Endothelial cell of umbilical vein (primary cell): ENCODE measurements at regions not wholly inside any gene's neighbourhood (a gene's known extent, or its start where the extent isn't known, plus 50 kb on each side); places are given as distances from the start of the nearest gene placed in this dataset.

ENCODE experiments used
- BruUV-seq: library from RNA; stranded (reverse); fragments of 400-500 nt; replicated peaks from 2 replicates; lab custom pipeline; 2021; lab: Mats Ljungman, UMichigan
- CTCF ChIA-PET: fragments of 300-600, 350-600 bp; sonication (Branson Sonifier 250); formaldehyde crosslinking; loops from one replicate; lab custom pipeline; 2021; ENCODE audit warnings: antibody characterized with exemption, inconsistent platforms; lab: Charles Lee
- POLR2A ChIA-PET: fragments of 300-600, 350-600 bp; sonication (Branson Sonifier 250); formaldehyde crosslinking; loops from one replicate; lab custom pipeline; 2021; ENCODE audit warnings: antibody characterized with exemption, inconsistent platforms; lab: Charles Lee
- DNase-seq: peaks from one replicate; pipeline ENCODE4 v3.0.0-alpha.2; 2011; ENCODE audit warnings: low read depth, low spot score
- FAIRE-seq: peaks from 2 replicates; lab custom pipeline; 2011; peaks lifted over from hg19 to GRCh38; lab: Jason Lieb, UNC
- H2AFZ ChIP-seq: 2 replicates; pipeline ENCODE4 v1.6.0; 2012; ENCODE audit warnings: low read depth, low read length, control low read depth, inconsistent platforms
- H3K27ac ChIP-seq: 2 replicates; pipeline ENCODE4 v1.5.1; 2011; ENCODE audit warnings: low read depth, mild to moderate bottlenecking, control low read depth, low read length, moderate library complexity; ENCODE audit not compliant: insufficient read depth
- H3K27me3 ChIP-seq, 2 experiments: 2 replicates each; pipeline versions ENCODE4 v1.6.0 to v1.6.1; 2011; ENCODE audit warnings: low read length in 2 of 2, mixed read lengths in 1 of 2; ENCODE audit not compliant: control insufficient read depth in 2 of 2, insufficient read depth in 2 of 2
- H3K36me3 ChIP-seq, 2 experiments: 2 replicates in 1 of 2; 3 replicates in 1 of 2; pipeline ENCODE4 v1.5.1; 2011; ENCODE audit warnings: low read length in 2 of 2, mild to moderate bottlenecking in 1 of 2, moderate library complexity in 1 of 2; ENCODE audit not compliant: control insufficient read depth in 2 of 2, insufficient read depth in 2 of 2; ENCODE audit errors: extremely low read depth in 1 of 2
- H3K4me1 ChIP-seq: 3 replicates; pipeline ENCODE4 v1.5.1; 2011; ENCODE audit warnings: mild to moderate bottlenecking, low read length; ENCODE audit not compliant: control insufficient read depth, insufficient read depth; ENCODE audit errors: extremely low read depth
- H3K4me2 ChIP-seq: 2 replicates; pipeline ENCODE4 v1.6.1; 2011; ENCODE audit warnings: low read length, control low read depth, mixed read lengths; ENCODE audit not compliant: insufficient read depth
- H3K4me3 ChIP-seq, 3 experiments: fragments of 200-600 bp in 1 of 3; sonication (generic), shearing (Covaris generic) in 1 of 3; replicated peaks in 1 of 3; 2 replicates each; pipeline ENCODE4 v1.5.1; 2011 to 2016; ENCODE audit warnings: control low read depth in 3 of 3, low read length in 3 of 3, mild to moderate bottlenecking in 2 of 3, inconsistent platforms in 1 of 3, low read depth in 1 of 3, moderate library complexity in 1 of 3; ENCODE audit not compliant: insufficient read depth in 1 of 3
- H3K79me2 ChIP-seq: 2 replicates; pipeline ENCODE4 v1.6.0; 2012; ENCODE audit warnings: low read length, inconsistent platforms; ENCODE audit not compliant: control insufficient read depth, insufficient read depth
- H3K9ac ChIP-seq: replicated peaks from 2 replicates; pipeline ENCODE3; 2011; ENCODE audit warnings: low read length, control low read depth; ENCODE audit not compliant: insufficient read depth; ENCODE audit errors: extremely low read depth
- H3K9me1 ChIP-seq: replicated peaks from 3 replicates; pipeline ENCODE4 v1.6.0; 2011; ENCODE audit warnings: mild to moderate bottlenecking, low read length; ENCODE audit not compliant: control insufficient read depth, insufficient read depth; ENCODE audit errors: extremely low read depth
- H3K9me3 ChIP-seq: replicated peaks from 2 replicates; pipeline ENCODE4 v1.5.1; 2012; ENCODE audit warnings: low read length, inconsistent platforms; ENCODE audit not compliant: control insufficient read depth, insufficient read depth
- H4K20me1 ChIP-seq: replicated peaks from 2 replicates; pipeline ENCODE3; 2011; ENCODE audit warnings: mild to moderate bottlenecking, low read length; ENCODE audit not compliant: control insufficient read depth, insufficient read depth; ENCODE audit errors: extremely low read depth
- EZH2 ChIP-seq: IDR thresholded peaks from 2 replicates; pipeline ENCODE4 v1.6.1; 2012; ENCODE audit warnings: borderline replicate concordance, low read depth, mild to moderate bottlenecking, moderate library complexity, low read length, inconsistent platforms; ENCODE audit not compliant: severe bottlenecking
- FOS ChIP-seq: IDR thresholded peaks from 2 replicates; pipeline ENCODE4 v1.6.1; 2011; ENCODE audit warnings: mild to moderate bottlenecking, low read length, moderate library complexity, borderline replicate concordance; ENCODE audit not compliant: insufficient read depth
- GATA2 ChIP-seq: IDR thresholded peaks from 2 replicates; pipeline ENCODE4 v1.7.0; 2011; ENCODE audit warnings: low read depth, mild to moderate bottlenecking, moderate library complexity, mixed read lengths, low read length; ENCODE audit not compliant: insufficient read length, insufficient read depth
- JUN ChIP-seq: IDR thresholded peaks from 2 replicates; pipeline ENCODE4 v1.6.1; 2011; ENCODE audit warnings: borderline replicate concordance, low read depth; ENCODE audit not compliant: insufficient read length, insufficient read depth
- POLR2A ChIP-seq: IDR thresholded peaks from 2 replicates; pipeline ENCODE4 v1.6.1; 2012; ENCODE audit warnings: low read depth, mild to moderate bottlenecking, control low read depth, low read length
- POLR2AphosphoS5 ChIP-seq: IDR thresholded peaks from 2 replicates; pipeline ENCODE4 v1.6.1; 2012; ENCODE audit warnings: low read depth, mild to moderate bottlenecking, control low read depth, low read length, moderate library complexity; ENCODE audit not compliant: insufficient read depth
- dilution Hi-C: fragments of 300-500 bp; cut with MboI; formaldehyde crosslinking; loops from one replicate; pipeline ENCODE4 v1.15.0; 2019; ENCODE audit warnings: low sequenced_read_pairs; ENCODE audit not compliant: extremely low pct_ligation_motif_present
- intact Hi-C: fragments of 100-400 bp; cut with micrococcal nuclease; formaldehyde crosslinking; loops from one replicate; pipeline ENCODE4 v1.10.0; 2022
- TF ChIP-seq, protein P1 (sequence below), 2 donors: IDR thresholded peaks; 1 replicate in 1 of 2; 2 replicates in 1 of 2; pipeline ENCODE4 v1.5.1; 2011; ENCODE audit warnings: low read length in 2 of 2, mild to moderate bottlenecking in 2 of 2, moderate library complexity in 2 of 2, control low read depth in 1 of 2, inconsistent platforms in 1 of 2, low read depth in 1 of 2; ENCODE audit not compliant: insufficient read depth in 1 of 2; ENCODE audit errors: extremely low read depth in 1 of 2

GRCh38 chr4:160251522-160252170 is 1148.8 kb downstream of the RAPGEF2 start:
- H2AFZ ChIP-seq = no peak overlapping the region
- FAIRE-seq = no peak
- no peak overlapping the region for H3K9ac ChIP-seq
- ChIA-PET CTCF (no interaction called here), POLR2A (no interaction called here)
- no TSS peak for BruUV-seq
- DNase-seq = no peak
- no peaks in the 10 kb centered on the region for H4K20me1 ChIP-seq
- intact Hi-C loops (no loop called here), dilution Hi-C loops (no loop called here)
- no peaks in the 10 kb centered on the region for H3K27me3 ChIP-seq
- TF ChIP-seq FOS (no peak), EZH2 (no peak), POLR2A (no peak), POLR2AphosphoS5 (no peak), JUN (no peak), GATA2 (no peak)
- TF ChIP-seq, protein P1, sequence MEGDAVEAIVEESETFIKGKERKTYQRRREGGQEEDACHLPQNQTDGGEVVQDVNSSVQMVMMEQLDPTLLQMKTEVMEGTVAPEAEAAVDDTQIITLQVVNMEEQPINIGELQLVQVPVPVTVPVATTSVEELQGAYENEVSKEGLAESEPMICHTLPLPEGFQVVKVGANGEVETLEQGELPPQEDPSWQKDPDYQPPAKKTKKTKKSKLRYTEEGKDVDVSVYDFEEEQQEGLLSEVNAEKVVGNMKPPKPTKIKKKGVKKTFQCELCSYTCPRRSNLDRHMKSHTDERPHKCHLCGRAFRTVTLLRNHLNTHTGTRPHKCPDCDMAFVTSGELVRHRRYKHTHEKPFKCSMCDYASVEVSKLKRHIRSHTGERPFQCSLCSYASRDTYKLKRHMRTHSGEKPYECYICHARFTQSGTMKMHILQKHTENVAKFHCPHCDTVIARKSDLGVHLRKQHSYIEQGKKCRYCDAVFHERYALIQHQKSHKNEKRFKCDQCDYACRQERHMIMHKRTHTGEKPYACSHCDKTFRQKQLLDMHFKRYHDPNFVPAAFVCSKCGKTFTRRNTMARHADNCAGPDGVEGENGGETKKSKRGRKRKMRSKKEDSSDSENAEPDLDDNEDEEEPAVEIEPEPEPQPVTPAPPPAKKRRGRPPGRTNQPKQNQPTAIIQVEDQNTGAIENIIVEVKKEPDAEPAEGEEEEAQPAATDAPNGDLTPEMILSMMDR (IDR thresholded peaks at IDR 0.05; ENCODE audit: extremely low read depth in 1 of 2, insufficient read depth in 1 of 2, low read depth in 1 of 2, low read length in 2 of 2) = no peak
- H3K4me2 ChIP-seq = no peak overlapping the region
- no peak overlapping the region for H3K27ac ChIP-seq
- no peaks in the 10 kb centered on the region for H3K79me2 ChIP-seq
- no peaks in the 10 kb centered on the region for H3K4me1 ChIP-seq
- H3K4me3 ChIP-seq = no peak overlapping the region
- no peaks in the 10 kb centered on the region for H3K9me1 ChIP-seq
- H3K9me3 ChIP-seq = peaks cover 7% of the 10 kb centered on the region
- no peaks in the 10 kb centered on the region for H3K36me3 ChIP-seq
